ENCODE measurements at regions not wholly inside any gene's neighbourhood (a gene's known extent, or its start where the extent isn't known, plus 50 kb on each side); places are given as distances from the start of the nearest gene placed in this dataset.

GRCh38 chr18:41449612-41450011 lies 505.4 kb upstream of the PIK3C3 start:
- TF ChIP-seq POLR2A (IDR thresholded peaks at IDR 0.05): no peak
- no peak for TF ChIP-seq CTCF (IDR thresholded peaks at IDR 0.05)
